ENCODE measurements at regions not wholly inside any gene's neighbourhood (a gene's known extent, or its start where the extent isn't known, plus 50 kb on each side); places are given as distances from the start of the nearest gene placed in this dataset.

DNA sequence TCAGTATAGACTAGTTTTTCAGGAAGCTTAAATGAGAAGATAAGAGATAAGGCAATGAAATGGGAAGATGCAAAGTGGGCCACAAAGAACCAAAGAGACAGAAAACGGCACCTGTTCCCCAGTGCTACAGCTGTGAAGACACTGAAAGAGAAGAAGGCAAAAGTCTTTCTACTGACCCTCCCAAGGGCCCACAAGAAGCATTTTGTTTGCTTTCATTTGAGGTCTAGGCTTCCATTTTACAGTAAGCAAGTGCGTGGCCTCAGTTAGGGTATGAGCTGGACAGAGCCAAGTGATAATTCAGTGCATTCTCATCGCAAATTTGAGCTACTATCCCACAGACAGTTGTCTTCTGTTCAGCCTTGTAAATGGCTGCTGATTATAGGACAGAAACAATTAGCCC lies 53.4 kb upstream of the STK17B start:
- DNase-seq, result no peak

DNA sequence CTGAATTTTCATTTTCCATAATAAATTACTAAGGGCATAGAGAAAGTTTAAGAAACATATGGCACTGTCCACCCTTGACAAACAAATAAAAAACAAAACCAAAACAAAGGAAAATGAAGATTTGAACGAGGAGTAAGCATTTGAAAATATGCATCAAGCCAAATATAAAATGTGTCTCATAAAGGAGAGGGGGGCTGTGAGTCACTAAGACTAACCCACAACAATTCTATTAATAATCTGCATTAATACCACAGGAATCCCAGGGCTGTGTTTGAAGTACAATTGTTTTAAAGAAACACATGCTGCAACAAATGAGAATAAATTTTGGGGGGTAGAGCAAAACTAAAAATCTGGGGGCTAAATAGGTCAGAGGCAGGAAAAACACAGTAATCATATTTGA lies 53.8 kb upstream of the STK17B start:
- no peak for DNase-seq

DNA sequence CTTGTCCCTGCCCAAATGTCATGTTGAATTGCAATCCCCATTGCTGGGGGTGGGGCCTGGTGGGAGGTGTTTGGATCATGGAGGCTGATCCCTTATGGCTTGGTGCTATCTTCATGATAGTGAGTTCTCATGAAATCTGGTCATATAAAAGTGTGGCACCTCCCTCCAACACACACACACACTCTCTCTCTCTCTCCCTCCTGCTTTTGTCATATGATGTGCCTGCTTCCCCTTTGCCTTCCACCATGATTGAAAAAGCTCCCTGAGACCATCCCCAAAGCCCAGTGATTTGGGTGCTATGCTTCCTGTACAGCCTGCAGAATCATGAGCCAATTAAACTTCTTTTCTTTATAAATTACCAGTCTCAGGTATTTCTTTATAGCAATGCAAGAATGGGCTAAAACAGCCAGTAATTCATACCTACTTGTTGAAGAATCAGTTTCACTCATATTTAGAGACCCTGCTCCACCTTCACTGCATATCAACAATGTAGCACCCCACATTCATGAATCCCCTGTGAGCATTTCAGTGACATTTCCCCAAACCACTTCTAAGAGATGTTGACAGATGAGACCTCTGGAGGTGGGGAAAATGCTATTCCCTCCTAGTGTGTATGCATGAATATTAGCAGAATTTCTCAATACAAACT lies 54.8 kb upstream of the STK17B start:
- no peak for DNase-seq

DNA sequence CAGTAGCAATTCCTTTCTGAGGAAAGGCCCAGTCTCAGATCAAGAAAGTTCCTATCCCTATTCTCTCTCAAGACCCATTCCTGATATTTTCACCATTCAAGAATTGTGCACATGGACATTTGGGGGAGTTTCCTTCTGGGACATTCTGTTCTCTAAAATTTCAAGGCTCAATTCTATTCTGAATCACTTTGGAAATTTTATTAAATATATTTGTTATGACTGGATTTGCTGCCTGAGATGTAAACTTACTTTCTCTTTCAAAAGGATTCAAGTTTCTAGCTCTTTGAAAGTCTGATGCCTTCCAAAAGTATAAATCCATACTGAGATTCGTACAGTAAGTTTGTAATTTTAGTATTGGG lies 55.3 kb upstream of the STK17B start:
- no peak for DNase-seq

DNA sequence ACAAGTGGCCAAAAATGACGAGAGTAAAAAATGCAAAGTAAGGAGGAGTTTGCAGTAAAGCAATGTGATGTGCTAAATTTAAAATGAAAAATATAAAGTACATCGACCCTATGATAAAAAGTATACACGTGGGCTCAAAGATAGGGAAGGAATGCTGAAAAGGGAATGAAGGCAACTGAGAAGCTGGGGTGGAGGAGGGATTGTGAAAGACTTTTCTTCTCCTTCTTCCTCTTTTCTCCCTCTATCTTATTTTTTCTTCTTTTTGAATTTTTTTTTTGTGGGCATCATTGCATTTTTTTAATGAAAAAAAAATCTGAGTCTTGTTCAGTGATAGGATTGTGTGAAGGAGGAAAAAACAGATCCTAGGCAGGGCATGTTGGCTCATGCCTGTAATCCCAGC lies 57.6 kb upstream of the STK17B start:
- DNase-seq, result no peak

DNA sequence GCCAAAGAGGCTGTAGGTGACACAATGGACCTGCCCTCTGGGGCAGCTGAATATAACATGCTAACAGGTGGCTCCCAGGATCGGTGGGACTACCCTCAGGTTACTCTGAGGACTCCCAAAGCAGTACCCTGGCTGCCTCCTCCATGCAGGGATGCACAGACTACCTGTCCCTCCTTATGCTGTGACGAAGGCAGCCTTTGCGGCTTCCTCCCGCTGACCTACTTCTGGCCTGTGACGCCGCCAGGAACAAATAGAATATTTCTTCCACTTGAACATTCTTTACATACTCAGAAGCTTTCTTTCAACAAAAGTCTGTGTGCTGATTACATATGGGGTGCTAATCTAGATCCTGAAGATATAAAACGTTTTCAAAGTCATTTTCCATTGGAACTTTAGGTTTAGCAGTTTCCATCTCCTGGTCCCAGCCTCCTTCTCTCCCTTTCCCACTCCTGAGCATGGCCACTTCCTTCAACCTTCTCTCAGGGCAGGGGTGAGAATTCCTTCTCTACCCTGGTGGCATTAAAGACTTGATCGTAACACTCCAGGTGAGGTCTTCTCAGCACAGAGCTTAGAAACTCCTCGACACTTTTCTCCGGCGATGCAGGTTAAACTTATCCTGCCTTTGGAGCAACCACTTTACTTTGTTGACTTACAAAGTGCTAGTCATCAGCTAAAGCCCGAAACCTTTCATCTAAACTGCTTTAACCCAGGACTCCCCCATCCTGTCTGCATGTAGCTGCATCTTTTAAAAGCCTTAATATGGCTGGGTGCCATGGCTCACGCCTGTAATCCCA lies 58.9 kb upstream of the STK17B start:
- DNase-seq, result no peak

DNA sequence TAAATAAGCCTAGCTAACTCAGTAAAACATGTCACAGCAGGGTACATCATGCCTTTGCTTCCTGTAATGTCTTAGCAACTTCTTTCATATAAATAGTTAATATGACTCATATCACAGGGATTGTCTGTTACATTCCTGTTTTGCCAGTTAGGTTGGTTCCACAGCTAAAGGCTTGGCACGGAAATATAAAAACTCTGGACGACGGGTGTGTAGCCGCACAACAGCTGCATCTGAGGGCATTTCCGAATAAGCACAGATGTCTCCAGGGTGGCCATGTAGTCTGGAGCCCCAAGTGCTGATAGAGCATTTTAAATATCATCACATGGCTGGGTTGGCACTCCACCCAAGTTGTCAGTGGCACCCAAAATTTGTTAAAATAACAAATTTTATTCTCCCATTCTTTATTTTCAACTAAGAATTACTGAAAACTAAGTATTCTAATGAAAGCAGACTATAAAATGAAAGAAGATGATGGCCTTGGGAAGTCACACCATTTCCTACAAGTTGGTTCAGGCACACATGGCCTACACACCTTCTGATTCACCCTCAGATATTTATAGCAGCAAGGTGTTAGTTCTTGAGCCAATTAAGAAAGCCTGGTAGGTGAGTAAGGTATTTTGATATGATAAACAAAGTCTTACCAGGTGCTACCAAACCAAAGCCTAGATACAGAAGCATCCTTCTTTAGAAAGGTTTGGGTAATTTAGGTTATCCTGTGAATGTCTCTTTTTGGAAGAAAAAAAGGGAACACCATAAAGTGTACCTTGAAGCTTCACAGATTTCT lies 61.8 kb upstream of the STK17B start:
- no peak for DNase-seq

DNA sequence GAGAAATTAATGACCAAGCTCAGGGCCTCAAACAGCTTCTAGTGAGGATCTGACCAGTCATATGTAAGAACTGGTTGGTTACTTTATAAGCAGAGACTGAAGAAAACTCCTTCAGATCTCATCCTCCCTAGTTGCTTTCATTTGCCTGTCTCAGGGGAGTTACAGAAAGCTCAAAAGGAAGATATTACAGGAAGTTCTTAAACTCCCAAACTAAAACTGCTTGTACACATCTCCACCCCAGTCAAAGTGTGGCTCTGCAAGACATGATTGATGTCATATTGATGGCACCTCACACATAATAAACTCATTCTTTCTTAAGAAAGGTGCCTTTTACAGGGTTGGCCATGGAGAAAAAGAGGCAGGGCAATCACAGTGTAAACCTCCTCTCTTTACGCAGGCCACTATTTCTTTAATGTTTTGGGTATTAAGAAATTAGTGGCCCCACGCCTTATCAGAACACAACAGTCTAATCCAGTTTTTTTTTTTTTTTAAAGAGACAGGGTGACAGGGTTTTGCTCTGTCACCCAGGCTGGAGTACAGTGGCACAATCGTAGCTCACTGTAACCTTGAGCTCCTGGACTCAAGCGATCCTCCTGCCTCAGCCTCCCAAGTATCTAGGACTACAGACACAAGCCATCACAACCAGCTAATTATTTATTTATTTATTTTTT lies 62.6 kb upstream of the STK17B start:
- DNase-seq, result no peak

DNA sequence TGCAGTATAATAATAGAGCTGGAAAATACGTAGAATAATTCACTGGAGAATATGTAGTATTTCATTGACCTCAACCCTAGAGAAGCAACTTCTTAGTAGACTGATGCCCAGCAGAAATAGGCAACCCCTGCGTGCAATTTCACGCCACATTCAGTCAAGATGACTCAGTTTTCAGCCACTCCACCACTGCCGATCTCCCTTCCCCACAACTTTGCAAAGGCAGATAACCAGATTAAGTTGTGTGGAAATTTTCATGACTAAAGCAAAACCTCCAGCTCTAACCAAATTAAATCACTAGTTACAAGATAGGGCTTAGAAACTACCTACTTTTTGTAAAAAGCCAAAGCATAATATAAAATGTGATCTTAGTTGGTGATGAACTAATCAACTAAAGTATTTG lies 63.3 kb upstream of the STK17B start:
- no peak for DNase-seq

DNA sequence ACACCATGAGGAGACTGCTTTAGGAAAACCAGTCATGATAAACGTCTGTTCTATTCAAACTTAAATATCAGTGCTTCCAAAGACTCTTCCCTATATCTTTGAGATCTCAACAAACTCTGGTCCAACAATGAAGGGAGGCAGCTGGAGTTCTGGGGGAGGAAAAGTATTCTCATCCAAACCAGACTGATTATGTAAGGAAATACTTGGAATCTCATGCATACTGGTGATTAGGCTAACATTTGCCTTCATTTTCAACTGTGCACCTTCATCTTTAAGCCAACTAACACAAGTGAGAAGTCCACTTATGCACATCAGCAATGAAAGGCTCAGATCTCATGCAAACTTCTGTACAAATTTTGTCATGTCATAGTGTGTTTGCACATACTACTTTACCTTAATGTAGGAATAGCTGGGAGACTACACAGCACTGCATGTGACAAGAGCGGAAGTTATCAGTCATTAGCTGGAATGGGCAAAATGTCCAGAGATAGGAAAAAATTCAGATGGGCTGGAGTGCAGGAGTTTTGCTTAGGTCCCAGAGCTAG lies 67.5 kb upstream of the STK17B start:
- DNase-seq, result no peak

DNA sequence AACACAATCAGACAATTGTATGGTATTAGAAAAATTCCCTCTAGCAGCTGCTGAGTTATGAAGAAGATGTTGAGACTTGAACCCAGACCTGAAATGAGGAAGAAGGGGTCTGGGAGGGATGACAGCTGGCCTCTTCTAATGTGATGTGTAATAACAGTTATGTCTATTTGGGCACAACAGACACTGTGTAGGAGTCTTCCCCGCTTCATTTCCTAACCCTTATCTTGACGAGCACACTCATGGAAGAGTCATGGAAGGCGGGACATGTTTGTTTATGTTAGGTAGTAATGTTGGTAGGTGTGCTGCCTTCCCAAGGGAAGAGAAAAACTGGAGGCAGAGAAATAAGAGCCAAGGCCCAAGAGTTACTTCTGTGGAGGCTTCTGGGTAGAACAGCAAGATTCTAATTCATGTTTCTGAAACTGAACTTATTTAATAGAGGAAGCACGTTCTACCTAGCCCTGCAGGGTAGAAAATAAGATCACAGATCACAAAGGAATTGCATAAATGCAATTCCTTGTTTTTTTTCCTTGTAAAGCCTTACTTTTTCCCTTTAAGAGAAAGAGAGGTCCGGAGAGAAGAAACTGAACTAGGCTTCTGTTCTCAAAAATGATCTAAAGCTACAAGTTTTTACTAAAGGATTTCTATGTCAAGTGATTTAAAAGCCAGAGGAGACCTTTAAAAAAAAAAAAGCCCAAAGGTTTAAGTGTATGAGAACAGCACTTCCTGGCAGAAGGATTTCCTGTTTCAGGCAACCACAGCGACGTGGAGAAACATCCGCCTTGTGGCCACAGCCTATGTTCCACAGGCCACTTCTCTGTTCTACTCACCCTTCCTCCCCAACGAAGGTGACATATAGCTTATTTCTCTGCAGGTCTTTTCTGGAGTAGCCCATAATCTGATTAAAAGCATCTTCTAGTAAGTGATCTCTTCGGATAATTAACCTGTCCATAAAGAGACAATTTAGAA lies 68.5 kb upstream of the STK17B start:
- DNase-seq, result no peak

DNA sequence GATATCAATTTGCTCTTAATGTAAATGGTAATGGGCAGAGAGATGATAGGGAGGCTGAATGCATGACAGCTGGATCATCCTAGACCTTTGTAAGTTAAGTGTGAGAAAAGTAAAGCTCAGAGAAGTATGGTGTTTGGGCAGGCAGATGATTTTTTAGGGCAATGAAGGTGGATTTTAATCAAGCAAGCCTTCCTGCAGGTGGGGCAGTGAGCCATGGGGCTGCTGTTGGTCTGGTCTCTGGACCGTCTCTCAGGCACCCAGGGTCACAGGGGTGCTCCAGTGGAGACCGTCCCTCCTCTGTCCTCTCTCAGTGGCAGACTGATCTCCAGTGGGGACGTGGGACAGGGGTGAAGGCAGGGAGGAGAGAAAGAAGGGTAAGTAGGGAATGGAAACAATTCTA lies 69.8 kb upstream of the STK17B start:
- DNase-seq, result no peak

DNA sequence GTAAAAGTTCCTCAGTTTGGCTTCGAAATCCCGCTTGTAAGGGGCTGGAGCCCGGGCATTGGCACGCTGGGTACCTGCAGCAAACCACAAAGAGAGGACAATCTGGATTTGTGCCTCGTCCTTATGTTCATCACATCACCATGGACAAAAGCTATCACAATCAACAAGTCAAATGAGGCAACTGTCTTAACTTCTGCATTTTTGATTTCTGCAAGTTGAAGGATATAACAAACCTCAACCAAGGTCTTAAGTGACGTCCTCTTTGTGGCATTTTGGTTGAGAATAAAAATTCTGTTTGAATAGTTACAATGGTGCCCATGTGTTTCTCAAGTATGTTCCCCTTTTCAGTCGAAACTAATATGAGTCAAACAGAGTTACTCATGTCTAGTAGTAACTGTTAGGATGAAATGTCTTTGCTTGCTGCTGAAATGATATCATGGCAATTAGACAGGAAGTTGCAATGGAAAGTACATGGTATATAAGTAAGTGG lies 70.8 kb upstream of the STK17B start:
- DNase-seq, result no peak

DNA sequence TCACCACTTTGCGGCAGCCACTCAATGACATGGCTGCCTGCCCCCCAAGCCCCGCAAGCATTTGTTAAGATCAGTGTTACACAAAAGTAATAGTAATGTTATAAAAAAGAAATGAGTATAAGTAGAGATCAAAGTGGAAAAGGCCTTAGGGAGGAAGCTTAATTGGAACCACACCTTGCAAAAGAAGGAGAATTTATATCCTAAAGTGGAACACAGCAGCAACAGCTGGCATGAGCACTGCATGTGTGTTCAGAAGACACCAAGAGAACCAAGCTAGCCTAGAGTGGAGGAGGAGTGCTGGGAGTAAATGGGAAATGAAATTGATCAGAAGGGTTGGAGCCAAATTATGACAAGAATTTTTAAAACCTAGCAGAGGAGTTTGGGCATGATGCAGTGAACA lies 73.1 kb upstream of the STK17B start:
- no peak for DNase-seq

DNA sequence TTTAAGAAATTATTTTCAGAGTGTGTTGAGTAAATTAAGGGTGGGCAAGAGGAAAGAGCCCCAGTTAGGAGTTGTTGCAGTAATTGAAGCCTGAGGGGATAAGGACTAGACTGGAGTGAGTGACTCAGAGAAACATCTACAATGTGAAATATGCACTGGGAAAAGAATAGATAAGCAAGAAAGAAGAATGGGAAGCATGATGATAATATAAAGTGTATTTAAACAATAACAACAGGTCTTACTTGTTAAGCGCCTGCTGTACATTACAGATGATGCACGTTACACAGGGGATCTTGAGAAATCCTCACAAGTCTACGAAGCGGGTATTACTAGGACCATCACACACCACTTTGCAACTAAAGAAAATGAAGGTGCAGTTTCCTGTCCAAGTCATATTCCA lies 73.6 kb upstream of the STK17B start:
- DNase-seq, result no peak

DNA sequence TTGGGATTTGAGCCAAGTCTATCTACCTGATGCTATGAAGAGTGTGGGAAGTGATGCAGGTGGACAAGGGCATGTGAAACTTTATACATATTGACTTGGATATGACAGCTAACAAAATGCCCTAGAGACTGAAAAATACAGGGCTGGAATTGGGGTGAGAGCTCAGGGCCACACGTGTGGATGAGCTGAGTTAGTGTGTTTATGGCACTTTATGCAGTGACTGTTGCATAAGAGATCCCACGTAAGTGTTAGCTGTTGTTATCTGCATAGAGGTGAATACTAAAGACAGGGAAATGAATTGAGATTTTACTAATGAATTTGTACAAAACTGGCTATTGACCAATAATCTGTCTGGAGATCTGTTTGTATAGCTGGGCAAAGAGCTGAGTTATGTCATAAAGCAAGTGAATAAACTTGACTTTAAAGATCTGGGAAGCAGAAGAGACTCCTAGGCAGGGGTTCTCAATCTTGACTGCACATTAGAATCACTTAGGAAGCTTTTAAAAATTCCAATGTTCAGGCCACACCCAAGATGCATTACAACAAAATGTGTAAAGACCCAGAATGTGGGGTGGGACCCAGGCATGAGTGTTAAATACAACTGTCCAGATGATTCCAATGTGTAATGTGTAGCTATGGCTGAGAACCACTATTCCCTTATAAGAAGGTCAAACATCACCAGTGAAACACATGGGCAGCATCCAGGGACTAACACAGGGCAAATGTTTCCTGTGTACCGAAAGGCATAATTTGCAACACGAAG lies 74.2 kb upstream of the STK17B start:
- no peak for DNase-seq

DNA sequence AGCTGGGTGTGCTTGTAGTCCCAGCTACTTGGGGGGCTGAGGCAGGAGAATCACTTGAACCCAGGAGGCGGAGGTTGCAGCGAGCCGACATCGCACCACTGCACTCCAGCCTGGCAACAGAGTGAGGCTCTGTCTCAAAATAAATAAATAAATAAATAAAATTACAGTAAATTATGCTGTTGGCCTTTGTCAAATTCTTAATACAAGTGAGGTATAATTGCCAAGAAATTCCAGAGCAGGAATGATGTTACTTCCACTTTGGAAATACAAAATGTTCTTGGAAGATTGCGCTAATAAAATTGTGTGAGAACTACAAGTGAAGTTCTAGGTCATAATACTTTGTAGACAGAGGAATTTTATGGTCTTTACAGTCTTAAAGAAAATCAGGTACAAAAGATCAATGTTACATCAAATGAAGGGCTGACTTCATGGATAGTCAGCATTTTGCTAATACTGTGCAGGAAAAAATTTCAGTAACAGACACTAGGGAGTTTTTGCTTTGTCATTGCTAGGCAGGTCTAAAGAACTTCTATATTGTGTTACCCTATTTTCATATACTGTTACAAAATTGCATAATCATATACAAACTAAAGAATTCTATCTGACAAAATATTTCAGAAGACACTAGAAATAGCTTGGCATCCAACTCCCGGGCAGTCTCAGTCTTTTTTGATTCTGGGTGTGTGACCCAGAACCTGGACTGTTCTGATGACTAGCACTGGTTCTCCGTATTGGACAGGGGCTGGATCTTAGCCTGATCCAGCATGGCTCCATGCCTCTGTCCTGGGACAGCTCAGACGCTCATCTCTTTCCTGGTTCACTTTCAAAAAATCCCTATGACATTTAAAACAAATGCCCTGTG lies 76.0 kb upstream of the STK17B start:
- DNase-seq, result no peak

DNA sequence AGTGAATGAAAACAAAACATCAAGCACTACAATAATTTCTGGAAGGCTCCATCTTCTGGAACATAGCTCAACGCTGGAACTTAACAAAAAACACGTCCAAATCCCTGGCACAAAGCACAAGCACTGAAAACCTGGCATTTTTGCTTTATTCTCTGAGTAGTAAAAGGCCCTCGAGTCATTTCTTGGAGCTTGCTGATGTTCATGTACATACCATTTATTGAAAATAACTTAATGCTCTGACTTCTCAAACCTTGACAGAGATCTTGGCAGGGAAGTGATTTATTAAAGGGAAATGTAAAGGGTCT lies 76.5 kb upstream of the STK17B start:
- no peak for DNase-seq

DNA sequence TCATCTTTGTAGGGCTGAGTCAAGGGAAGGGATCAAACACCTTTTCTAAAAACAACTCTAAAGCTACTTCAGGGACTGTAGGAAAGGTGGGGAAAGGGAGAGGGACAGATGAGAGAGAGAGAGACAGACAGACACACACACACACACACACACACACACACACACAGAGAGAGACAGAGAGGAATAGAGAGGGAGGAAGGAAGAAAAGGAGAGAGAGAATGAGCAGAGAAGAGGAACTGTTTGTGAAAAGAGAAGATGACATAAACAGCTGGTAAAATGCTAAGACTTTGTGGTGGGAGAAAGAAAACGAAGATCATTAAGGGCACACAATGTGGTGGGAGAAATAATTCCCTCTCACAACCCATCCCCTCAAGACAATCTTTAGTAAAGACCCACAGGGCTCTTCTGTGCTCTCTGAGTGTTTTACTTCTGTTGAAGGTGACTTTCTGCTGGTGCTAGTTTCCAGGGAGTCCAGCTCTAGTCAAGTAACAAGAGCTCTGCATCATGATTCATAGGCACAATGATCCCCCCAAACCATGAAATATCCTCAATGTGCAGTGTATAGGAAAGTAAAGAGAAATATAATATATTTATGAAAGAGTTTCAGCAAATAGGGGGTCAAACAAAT lies 77.2 kb upstream of the STK17B start:
- DNase-seq, result no peak

DNA sequence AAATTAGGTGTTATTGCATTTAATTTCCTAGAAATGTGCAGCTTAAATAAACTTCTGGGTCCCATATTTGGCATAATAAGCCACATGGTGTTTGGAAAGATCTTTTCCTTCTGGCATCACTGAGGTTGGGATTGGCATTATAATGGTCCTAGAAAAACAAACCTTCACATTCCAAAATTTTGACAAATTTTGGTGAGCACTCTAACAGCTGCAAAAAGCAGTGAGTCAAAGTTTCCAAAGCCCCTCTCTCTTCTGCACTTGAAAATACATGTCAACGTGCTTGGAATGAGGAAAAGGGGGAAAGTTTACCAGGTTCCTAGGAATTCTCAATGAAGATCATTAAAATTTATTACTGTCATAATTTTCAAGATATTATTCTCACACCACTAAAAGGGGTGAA lies 77.8 kb upstream of the STK17B start:
- no peak for DNase-seq
